ENCODE measurements at regions not wholly inside any gene's neighbourhood (a gene's known extent, or its start where the extent isn't known, plus 50 kb on each side); places are given as distances from the start of the nearest gene placed in this dataset.
"Not testable (repeated sequence)": the region's sequence is repeated elsewhere in the genome, so short reads cannot be mapped to it uniquely, and the experiment has no call there.

DNA sequence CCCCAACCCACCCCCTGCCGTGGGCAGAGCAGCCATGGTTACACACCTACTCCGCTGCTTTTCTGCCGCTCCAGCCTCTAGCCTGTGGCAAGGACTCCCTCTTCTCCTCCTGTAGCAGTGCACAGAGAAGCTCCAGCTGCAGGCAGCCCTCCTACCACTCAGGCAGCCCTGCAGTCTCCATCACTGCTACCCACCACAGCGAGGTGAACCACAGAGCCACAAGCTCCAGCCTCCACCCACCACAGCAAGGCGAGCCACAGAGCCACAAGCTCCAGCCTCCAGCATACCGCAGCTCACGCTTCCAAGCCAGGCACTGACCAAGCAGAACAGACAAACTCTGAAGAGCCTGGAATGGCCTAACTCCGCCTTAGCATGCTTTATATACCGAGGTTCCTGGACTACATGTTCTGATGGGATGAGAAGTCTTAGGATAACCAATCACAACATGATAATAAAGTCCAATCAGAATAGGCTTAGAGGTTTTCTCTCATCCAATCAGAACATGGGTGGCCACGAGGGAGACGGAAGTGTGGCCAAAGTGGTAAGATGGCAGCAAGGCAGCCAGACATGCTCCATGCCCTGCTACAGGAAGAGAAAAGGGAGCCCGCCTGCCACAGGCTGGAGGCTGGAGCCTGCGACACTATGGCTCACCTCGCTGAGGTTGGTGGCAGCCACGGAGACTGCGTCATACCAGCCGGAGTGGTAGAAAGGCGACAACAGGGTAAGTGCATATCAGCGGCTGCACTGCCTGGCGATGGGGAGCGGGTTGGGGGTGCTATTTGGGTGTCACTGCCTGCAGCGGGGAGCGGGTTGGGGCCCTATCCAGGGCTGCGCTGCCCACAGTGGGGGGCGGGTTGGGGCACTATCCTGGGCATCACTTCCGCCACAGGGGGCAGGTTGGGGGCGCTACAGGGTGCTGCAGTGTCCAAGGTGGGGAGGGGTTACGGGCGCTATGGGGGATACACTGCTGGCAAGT is 75.8 kb upstream of the PCAT7 start:
- Mint-ChIP-seq H3K27ac (no peak overlapping the region), H3K4me3 (no peak overlapping the region), H3K27me3 (peaks cover 6% of the 10 kb centered on the region), H3K9me3 (ENCODE audit: low read depth) (no peaks in the 10 kb centered on the region), H3K36me3 (ENCODE audit: low read depth) (no peaks in the 10 kb centered on the region), H3K4me1 (no peaks in the 10 kb centered on the region)
- intact Hi-C loops (cut with DNase I, micrococcal nuclease): no loop called here
- CTCF ChIA-PET: no interaction called here
- POLR2A ChIA-PET: no interaction called here
- ATAC-seq (no peak), DNase-seq (no peak)

DNA sequence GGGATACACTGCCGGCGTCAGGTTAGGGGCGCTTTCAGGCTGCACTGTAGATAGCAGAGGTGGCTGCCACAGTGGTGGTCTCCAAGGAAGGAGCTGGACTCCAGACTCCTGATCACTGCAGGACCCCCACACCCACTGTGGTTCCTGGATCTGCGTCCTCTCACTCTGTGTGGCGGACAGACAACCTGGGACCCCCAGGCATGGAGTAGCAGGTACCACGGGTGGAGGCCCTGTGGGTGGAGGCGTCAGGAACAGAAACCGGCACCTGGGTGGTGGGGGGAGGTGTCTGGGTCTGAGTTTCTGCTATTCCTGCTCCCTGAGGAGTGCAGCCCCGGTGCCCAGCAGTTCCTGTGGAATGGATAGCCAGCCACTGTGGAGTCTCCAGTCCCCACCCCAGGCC is 75.1 kb upstream of the PCAT7 start:
- Mint-ChIP-seq H3K4me1 (no peaks in the 10 kb centered on the region), H3K36me3 (ENCODE audit: low read depth) (no peaks in the 10 kb centered on the region)
- POLR2A ChIA-PET: no interaction called here

DNA sequence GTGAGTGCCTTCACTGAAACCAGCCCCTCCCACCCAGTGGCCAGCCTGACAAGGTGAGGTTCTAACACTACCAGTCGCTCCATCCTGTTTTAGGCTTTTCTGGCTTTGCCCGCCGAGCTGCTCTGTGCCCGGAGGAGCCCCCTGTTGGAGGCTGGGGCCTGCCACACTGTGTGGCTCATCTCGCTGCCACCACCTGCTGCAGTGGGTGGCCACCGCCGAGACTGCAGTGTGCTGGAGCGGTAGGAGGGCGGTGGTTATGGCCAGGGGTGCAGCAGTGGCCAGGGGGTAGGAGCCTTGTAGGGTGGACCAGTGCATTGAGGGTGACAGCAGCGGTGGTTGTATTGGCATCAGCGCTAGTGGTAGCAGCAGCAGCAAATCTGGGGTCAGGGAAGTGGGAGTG is 74.7 kb upstream of the PCAT7 start:
- no peak overlapping the region for H3K4me3 Mint-ChIP-seq
- H3K27ac Mint-ChIP-seq: no peak overlapping the region
- H3K36me3 Mint-ChIP-seq (ENCODE audit: low read depth): no peaks in the 10 kb centered on the region
- H3K9me3 Mint-ChIP-seq (ENCODE audit: low read depth): no peaks in the 10 kb centered on the region
- intact Hi-C loops (cut with DNase I, micrococcal nuclease): no loop called here
- no peak for DNase-seq
- no peak for ATAC-seq
- POLR2A ChIA-PET: no interaction called here
- peaks cover 6% of the 10 kb centered on the region for H3K27me3 Mint-ChIP-seq
- no peaks in the 10 kb centered on the region for H3K4me1 Mint-ChIP-seq
- CTCF ChIA-PET: no interaction called here

More for the DNA sequence above, 75.1 kb upstream of the PCAT7 start:
- intact Hi-C loops (cut with DNase I, micrococcal nuclease): no loop called here
- H3K9me3 Mint-ChIP-seq (ENCODE audit: low read depth): no peaks in the 10 kb centered on the region
- peaks cover 6% of the 10 kb centered on the region for H3K27me3 Mint-ChIP-seq
- H3K27ac Mint-ChIP-seq: no peak overlapping the region
- no peak for ATAC-seq
- CTCF ChIA-PET: no interaction called here
- no peak overlapping the region for H3K4me3 Mint-ChIP-seq
- no peak for DNase-seq

DNA sequence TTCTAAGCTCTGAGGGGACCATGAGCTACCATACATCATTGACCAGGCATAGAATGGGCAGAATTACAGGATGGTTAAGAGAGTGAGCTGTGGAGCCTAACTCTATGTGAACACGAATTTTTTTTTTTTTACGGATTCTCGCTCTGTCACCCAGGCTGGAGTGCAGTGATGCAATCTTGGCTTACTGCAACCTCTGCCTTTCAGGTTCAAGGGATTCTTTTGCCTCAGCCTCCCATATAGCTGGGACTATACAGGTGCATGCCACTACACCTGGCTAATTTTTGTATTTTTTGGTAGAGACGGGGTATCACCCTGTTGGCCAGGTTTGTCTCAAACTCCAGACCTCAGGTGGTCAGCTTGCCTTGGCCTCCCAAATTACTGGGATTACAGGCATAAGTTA is 72.8 kb upstream of the PCAT7 start:
- Mint-ChIP-seq H3K4me3 (no peak overlapping the region), H3K36me3 (ENCODE audit: low read depth) (no peaks in the 10 kb centered on the region), H3K4me1 (no peaks in the 10 kb centered on the region), H3K27me3 (no peaks in the 10 kb centered on the region), H3K9me3 (ENCODE audit: low read depth) (no peaks in the 10 kb centered on the region), H3K27ac (no peak overlapping the region)
- intact Hi-C loops (cut with DNase I, micrococcal nuclease): no loop called here
- no peak for DNase-seq
- ATAC-seq: no peak
- ChIA-PET POLR2A (no interaction called here), CTCF (no interaction called here)

DNA sequence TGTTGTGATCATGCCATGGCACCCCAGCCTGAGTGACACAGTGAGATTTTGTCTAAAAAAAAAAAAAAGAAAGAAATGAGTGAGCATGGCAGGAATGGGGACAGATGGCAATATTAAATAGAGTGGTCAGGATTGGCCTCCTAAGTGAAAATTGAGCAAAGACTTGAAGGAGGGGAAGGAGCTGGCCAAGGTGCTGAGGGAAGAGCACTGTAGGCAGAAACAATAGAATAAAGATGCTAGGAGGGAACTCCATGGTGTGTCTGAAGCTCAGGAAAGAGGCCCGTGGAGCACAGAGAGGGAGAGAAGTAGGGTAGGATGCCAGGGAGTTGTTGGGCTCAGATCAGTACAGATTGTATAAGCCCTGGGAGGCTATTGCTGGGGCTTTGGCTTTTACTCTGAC is 64.4 kb upstream of the PCAT7 start:
- Mint-ChIP-seq H3K4me1 (no peaks in the 10 kb centered on the region), H3K36me3 (ENCODE audit: low read depth) (no peaks in the 10 kb centered on the region), H3K4me3 (no peak overlapping the region), H3K9me3 (ENCODE audit: low read depth) (no peaks in the 10 kb centered on the region), H3K27ac (no peak overlapping the region), H3K27me3 (peaks cover 8% of the 10 kb centered on the region)
- ATAC-seq (no peak), DNase-seq (no peak)
- ChIA-PET POLR2A (no interaction called here), CTCF (no interaction called here)
- intact Hi-C loops (cut with DNase I, micrococcal nuclease): no loop called here

DNA sequence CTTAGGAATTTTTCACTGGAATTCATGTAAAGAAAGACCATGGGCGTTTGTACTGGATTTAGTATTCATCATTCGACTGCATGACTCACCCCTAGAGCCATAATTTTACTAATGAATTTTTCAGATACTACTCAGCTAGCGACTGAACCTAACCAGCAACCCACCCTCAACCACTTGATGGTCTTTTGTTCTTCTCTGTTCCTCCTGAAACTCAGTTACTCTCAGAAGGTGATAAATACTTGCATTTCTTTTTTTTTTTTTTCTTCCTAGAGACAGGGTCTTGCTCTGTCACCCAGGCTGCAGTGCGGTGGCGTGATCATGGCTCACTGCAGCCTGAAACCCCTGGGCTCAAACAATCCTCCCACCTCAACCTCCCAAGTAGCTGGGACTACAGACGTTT is 62.8 kb upstream of the PCAT7 start:
- intact Hi-C loops (cut with DNase I, micrococcal nuclease); H3K9me3 Mint-ChIP-seq (ENCODE audit: low read depth); H3K4me1 Mint-ChIP-seq; CTCF ChIA-PET; ATAC-seq; H3K27ac Mint-ChIP-seq; H3K27me3 Mint-ChIP-seq; H3K4me3 Mint-ChIP-seq; H3K36me3 Mint-ChIP-seq (ENCODE audit: low read depth); DNase-seq: not testable (repeated sequence)
- POLR2A ChIA-PET: interaction anchor here (0.6 to 0.7 kb wide), 2 partner anchors 123 to 461 kb away, joined by 9 read pairs; no protein-coding TSS in a partner anchor

DNA sequence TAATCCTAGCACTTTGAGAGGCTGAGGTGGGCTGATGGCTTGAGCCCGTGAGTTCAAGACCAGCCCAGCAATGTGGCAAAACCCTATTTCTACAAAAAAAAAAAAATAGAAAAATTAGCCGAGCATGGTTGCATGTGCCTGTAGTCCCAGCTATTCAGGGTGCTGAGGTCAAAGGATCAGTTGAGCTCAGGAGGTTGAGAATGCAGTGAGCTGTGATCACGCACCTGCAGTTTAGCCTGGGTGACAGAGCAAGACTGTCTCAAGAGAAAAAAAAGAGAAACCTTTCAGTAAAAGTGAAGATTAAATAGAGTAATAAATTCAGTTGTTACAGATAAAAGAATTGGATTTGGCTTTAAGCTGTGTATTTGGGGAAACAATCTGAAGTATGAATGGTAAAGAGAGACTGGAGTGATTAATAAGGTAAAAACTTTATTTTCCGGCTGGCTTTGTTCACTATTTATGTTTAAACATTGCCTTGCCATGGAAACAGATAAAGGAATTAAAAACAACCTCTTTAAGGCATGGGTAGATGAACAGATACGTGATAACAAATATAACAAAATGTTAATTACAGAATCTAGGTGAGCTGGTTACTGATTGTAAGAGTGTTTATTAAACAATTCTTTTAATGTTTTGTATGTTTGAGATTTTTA is 56.0 kb upstream of the PCAT7 start:
- ATAC-seq (no peak), DNase-seq (no peak)
- Mint-ChIP-seq H3K4me3 (no peak overlapping the region), H3K27ac (no peak overlapping the region), H3K4me1 (no peaks in the 10 kb centered on the region), H3K36me3 (ENCODE audit: low read depth) (no peaks in the 10 kb centered on the region), H3K27me3 (peaks cover 10% of the 10 kb centered on the region), H3K9me3 (ENCODE audit: low read depth) (no peaks in the 10 kb centered on the region)
- ChIA-PET POLR2A (no interaction called here), CTCF (interaction anchor here (0.7 kb wide), 1 partner anchor 527 kb away, joined by 3 read pairs; no protein-coding TSS in a partner anchor)
- intact Hi-C loops (cut with DNase I, micrococcal nuclease): no loop called here

DNA sequence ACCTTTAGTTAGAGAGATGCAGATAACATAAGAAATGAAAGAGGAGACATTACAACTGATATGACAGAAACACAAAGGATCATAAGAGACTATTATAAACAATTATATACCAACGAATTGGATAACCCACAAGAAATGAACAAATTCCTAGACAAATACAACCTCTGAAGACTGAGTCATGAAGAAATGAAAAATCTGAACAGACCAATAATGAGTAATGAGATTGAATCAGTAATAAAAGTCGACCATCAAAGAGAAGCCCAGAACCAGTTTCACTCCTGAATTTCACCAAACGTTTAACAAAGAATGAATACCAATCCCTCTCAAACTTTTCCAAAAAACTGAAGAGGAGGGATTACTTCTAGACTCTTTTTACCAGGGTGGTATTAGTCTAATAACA is 50.5 kb upstream of the PCAT7 start:
- DNase-seq (no peak), ATAC-seq (no peak)
- ChIA-PET CTCF (no interaction called here), POLR2A (no interaction called here)
- no peaks in the 10 kb centered on the region for H3K36me3 Mint-ChIP-seq (ENCODE audit: low read depth)
- H3K4me3 Mint-ChIP-seq: no peak overlapping the region
- H3K9me3 Mint-ChIP-seq (ENCODE audit: low read depth): no peaks in the 10 kb centered on the region
- no peak overlapping the region for H3K27ac Mint-ChIP-seq
- H3K4me1 Mint-ChIP-seq: no peaks in the 10 kb centered on the region
- H3K27me3 Mint-ChIP-seq: peaks cover 20% of the 10 kb centered on the region
- intact Hi-C loops (cut with DNase I, micrococcal nuclease): no loop called here

All from activated CD4-positive, alpha-beta T cell treated with anti-CD3 and anti-CD28 coated beads for 36 hours (primary cell).